ENCODE measurements at regions not wholly inside any gene's neighbourhood (a gene's known extent, or its start where the extent isn't known, plus 50 kb on each side); places are given as distances from the start of the nearest gene placed in this dataset.

GRCh38 chr2:242030858-242031257 is 161.3 kb downstream of the RTP5 start:
- H3K27me3 ChIP-seq (replicated peaks in 1 of 4; ENCODE audit: control insufficient read depth in 3 of 4, extremely low read depth in 1 of 4, insufficient read depth in 3 of 4, low read length in 3 of 4), result no peaks in the 10 kb centered on the region; a peak in 3 of 7 replicates
- WGBS, 2 experiments (ENCODE audit: extremely low coverage in 1 of 2, insufficient coverage in 1 of 2, insufficient read length in 1 of 2, insufficient replicate concordance in 2 of 2, low coverage in 1 of 2, low lambda C conversion rate in 2 of 2, missing lambda C conversion rate in 1 of 2), result 94% methylated on average over 11 of the region's 12 CpGs; no CpG with 5 or more reads in 1 of the 2 experiments
- H3K4me1 ChIP-seq (replicated peaks in 1 of 4; ENCODE audit: control insufficient read depth in 3 of 4, insufficient read depth in 4 of 4, low read length in 3 of 4), result peaks cover 0 to 3% (median 0%) of the 10 kb centered on the region in 4 experiments; a peak in 1 of 7 replicates
- no peaks in the 10 kb centered on the region for H3K79me1 ChIP-seq (ENCODE audit: low read depth, low read length)
- no peak overlapping the region for H3K56ac ChIP-seq (replicated peaks; ENCODE audit: insufficient read length, low read depth, low read length)
- H4K20me1 ChIP-seq (replicated peaks in 1 of 2; ENCODE audit: control insufficient read depth in 1 of 2, insufficient read depth in 2 of 2, low read length in 2 of 2), result peaks cover 0 to 1% of the 10 kb centered on the region in 2 experiments
- peaks cover 0 to 6% of the 10 kb centered on the region in 2 experiments; a peak in 1 of 4 replicates for H3K9me3 ChIP-seq (ENCODE audit: insufficient read depth in 2 of 2, low read depth in 1 of 2, low read length in 1 of 2)
- no peaks in the 10 kb centered on the region for H3K79me2 ChIP-seq (ENCODE audit: control insufficient read depth in 1 of 2, insufficient read depth in 2 of 2, low read length in 2 of 2)
- H3K4me3 ChIP-seq (ENCODE audit: extremely low read depth in 1 of 4, insufficient read depth in 2 of 4, low read depth in 3 of 4, low read length in 4 of 4), result no peak overlapping the region
- ChIA-PET CTCF (ENCODE audit: partially characterized antibody) (no interaction called here), POLR2A (ENCODE audit: partially characterized antibody) (no interaction called here)
- H3K4ac ChIP-seq (replicated peaks; ENCODE audit: insufficient read length, low read depth, low read length), result no peak overlapping the region
- H3K18ac ChIP-seq (ENCODE audit: extremely low read depth, low read length), result no peak overlapping the region
- H4K8ac ChIP-seq (ENCODE audit: extremely low read depth, insufficient read depth, low read length), result no peak overlapping the region
- no peak overlapping the region for H3K27ac ChIP-seq (ENCODE audit: low read depth, low read length)
- DNase-seq (ENCODE audit: low read depth in 1 of 2, low spot score in 2 of 2) (no peak), FAIRE-seq (no peak)
- no peak overlapping the region for H2BK12ac ChIP-seq (ENCODE audit: low read depth, low read length)
- no peak overlapping the region for H2AK5ac ChIP-seq (ENCODE audit: low read depth, low read length)
- H2BK120ac ChIP-seq (replicated peaks; ENCODE audit: low read depth, low read length), result no peak overlapping the region
- no peaks in the 10 kb centered on the region for H3K23me2 ChIP-seq (ENCODE audit: low read depth, low read length)
- no peak overlapping the region for H3K23ac ChIP-seq (ENCODE audit: insufficient read length)
- no peak overlapping the region for H2AFZ ChIP-seq (ENCODE audit: low read length)
- no peak overlapping the region for H4K91ac ChIP-seq (replicated peaks; ENCODE audit: insufficient read length, low read length)
- H3K36me3 ChIP-seq (ENCODE audit: control insufficient read depth in 2 of 4, insufficient read depth in 4 of 4, low read length in 3 of 4), result no peaks in the 10 kb centered on the region
- no peak overlapping the region for H3K14ac ChIP-seq (ENCODE audit: insufficient read length)
- H2BK20ac ChIP-seq (ENCODE audit: low read length), result no peak overlapping the region
- H2BK15ac ChIP-seq (ENCODE audit: low read length), result no peak overlapping the region
- no peak overlapping the region for H3K4me2 ChIP-seq (ENCODE audit: insufficient read depth in 1 of 2, low read depth in 2 of 2, low read length in 2 of 2)
- H4K5ac ChIP-seq (ENCODE audit: insufficient read length, low read depth, low read length), result no peak overlapping the region
- no peak overlapping the region for H3K9ac ChIP-seq (replicated peaks in 1 of 4; ENCODE audit: extremely low read depth in 1 of 4, low read depth in 3 of 4, low read length in 3 of 4)
- H2BK5ac ChIP-seq (ENCODE audit: low read depth, low read length), result no peak overlapping the region
- TF ChIP-seq NANOG (IDR thresholded peaks at IDR 0.05; ENCODE audit: insufficient read depth, low read depth, low read length, poor library complexity, severe bottlenecking) (no peak), SIX5 (IDR thresholded peaks at IDR 0.05; ENCODE audit: low read depth, low read length) (no peak), EZH2 (IDR thresholded peaks at IDR 0.05; ENCODE audit: low read depth, low read length, severe bottlenecking) (no peak), RBBP5 (IDR thresholded peaks at IDR 0.05; ENCODE audit: borderline replicate concordance, low read depth, low read length) (no peak), YY1 (IDR thresholded peaks at IDR 0.05; ENCODE audit: low read depth, low read length) (no peak), RNF2 (IDR thresholded peaks at IDR 0.05; ENCODE audit: borderline replicate concordance, low read depth, low read length, missing control alignments, poor library complexity, severe bottlenecking) (no peak), SIN3A (conservative IDR thresholded peaks at IDR 0.05 in 1 of 2, IDR thresholded peaks at IDR 0.05 in 1 of 2; ENCODE audit: low read depth in 1 of 2, low read length in 2 of 2) (no peak), HDAC2 (IDR thresholded peaks at IDR 0.05; ENCODE audit: borderline replicate concordance in 1 of 2, low read depth in 2 of 2, low read length in 2 of 2) (no peak), PHF8 (conservative IDR thresholded peaks at IDR 0.05; ENCODE audit: low read depth, low read length) (no peak), SIRT6 (IDR thresholded peaks at IDR 0.05; ENCODE audit: low read length) (no peak), BCL11A (IDR thresholded peaks at IDR 0.05; ENCODE audit: low read depth in 2 of 2, low read length in 2 of 2) (no peak), CTBP2 (IDR thresholded peaks at IDR 0.05; ENCODE audit: borderline replicate concordance, insufficient read depth, insufficient read length, low read length) (no peak), SRF (IDR thresholded peaks at IDR 0.05; ENCODE audit: low read depth, low read length) (no peak), POLR2AphosphoS5 (IDR thresholded peaks at IDR 0.05; ENCODE audit: low read depth, low read length) (no peak)

Data from H1 (cell line).